ENCODE measurements at regions not wholly inside any gene's neighbourhood (a gene's known extent, or its start where the extent isn't known, plus 50 kb on each side); places are given as distances from the start of the nearest gene placed in this dataset.

DNA sequence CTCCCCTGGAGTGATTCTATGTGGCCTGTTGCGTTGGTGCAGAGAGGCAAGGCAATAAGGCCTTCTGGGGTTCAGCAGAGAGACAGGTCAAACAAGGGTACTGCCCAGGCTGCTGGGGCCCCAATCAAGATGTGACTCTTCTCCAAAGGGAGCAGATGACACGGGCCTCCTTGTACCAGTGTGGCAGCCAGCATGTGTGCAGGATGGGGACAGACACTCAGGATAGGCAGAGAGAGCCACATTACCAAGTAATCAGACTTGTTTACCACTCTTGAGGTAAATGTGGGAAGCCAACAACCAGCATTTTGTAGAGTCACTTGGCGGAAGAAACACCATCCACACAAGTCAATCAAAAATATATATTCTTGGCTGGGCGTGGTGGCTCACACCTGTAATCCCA, 95.3 kb upstream of the DLG1 start:
- Histone ChIP-seq H3K9ac (ENCODE audit: low read depth in 1 of 2, low read length in 2 of 2) (no peak overlapping the region), H3K9me3 (ENCODE audit: control insufficient read depth in 4 of 4, low read length in 3 of 4) (no peaks in the 10 kb centered on the region), H3K27me3 (ENCODE audit: control insufficient read depth in 4 of 4, insufficient read depth in 4 of 4, low read length in 3 of 4) (no peaks in the 10 kb centered on the region), H3K4me1 (ENCODE audit: control insufficient read depth in 4 of 4, insufficient read depth in 4 of 4, low read length in 3 of 4) (no peaks in the 10 kb centered on the region), H3K36me3 (ENCODE audit: control insufficient read depth in 4 of 4, insufficient read depth in 3 of 4, low read depth in 1 of 4, low read length in 3 of 4) (no peaks in the 10 kb centered on the region), H3K27ac (ENCODE audit: low read depth in 1 of 2, low read length in 2 of 2) (no peak overlapping the region), H3K4me3 (ENCODE audit: low read depth in 1 of 3, low read length in 3 of 3) (no peak overlapping the region)
- 90% methylated on average over 4 of the region's 4 CpGs for WGBS
- no peak for DNase-seq (ENCODE audit: low spot score)
- TF ChIP-seq JUND (IDR thresholded peaks at IDR 0.05) = no peak

DNA sequence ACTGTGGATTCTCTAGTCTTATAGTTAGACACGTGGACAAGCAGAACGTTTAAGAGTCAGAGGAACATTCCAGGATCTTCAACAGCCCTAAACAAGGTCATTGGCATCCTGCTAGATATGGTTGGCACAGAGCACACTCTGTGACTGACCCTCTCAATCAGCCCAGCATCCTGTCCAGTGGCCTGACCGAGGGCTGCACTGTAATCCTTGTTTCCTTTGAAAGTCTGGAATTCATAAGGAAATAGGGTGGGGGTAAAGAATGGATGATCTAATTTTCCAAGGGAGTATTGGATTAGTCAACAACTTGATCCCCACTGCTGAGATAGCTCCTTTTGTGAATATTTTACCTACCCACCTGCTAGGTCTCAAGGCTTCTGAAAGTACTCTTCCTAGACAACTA, 94.5 kb upstream of the DLG1 start:
- Histone ChIP-seq H3K27ac (ENCODE audit: low read depth in 1 of 2, low read length in 2 of 2) (no peak overlapping the region), H3K4me1 (ENCODE audit: control insufficient read depth in 4 of 4, insufficient read depth in 4 of 4, low read length in 3 of 4) (no peaks in the 10 kb centered on the region), H3K9ac (ENCODE audit: low read depth in 1 of 2, low read length in 2 of 2) (no peak overlapping the region), H3K4me3 (ENCODE audit: low read depth in 1 of 3, low read length in 3 of 3) (no peak overlapping the region), H3K9me3 (ENCODE audit: control insufficient read depth in 4 of 4, low read length in 3 of 4) (no peaks in the 10 kb centered on the region), H3K36me3 (ENCODE audit: control insufficient read depth in 4 of 4, insufficient read depth in 3 of 4, low read depth in 1 of 4, low read length in 3 of 4) (no peaks in the 10 kb centered on the region), H3K27me3 (ENCODE audit: control insufficient read depth in 4 of 4, insufficient read depth in 4 of 4, low read length in 3 of 4) (no peaks in the 10 kb centered on the region)
- DNase-seq (ENCODE audit: low spot score) = no peak
- TF ChIP-seq SP1 (IDR thresholded peaks at IDR 0.05) (peak; percentile 23), RXRA (IDR thresholded peaks at IDR 0.05) (peak in 1 of 2 donors; percentile 19), FOXA1 (IDR thresholded peaks at IDR 0.05) (no peak), EGR1 (IDR thresholded peaks at IDR 0.05; ENCODE audit: low read depth in 2 of 2) (no peak), NR2F2 (IDR thresholded peaks at IDR 0.05) (peak; percentile 43)
- TF ChIP-seq, protein P1, sequence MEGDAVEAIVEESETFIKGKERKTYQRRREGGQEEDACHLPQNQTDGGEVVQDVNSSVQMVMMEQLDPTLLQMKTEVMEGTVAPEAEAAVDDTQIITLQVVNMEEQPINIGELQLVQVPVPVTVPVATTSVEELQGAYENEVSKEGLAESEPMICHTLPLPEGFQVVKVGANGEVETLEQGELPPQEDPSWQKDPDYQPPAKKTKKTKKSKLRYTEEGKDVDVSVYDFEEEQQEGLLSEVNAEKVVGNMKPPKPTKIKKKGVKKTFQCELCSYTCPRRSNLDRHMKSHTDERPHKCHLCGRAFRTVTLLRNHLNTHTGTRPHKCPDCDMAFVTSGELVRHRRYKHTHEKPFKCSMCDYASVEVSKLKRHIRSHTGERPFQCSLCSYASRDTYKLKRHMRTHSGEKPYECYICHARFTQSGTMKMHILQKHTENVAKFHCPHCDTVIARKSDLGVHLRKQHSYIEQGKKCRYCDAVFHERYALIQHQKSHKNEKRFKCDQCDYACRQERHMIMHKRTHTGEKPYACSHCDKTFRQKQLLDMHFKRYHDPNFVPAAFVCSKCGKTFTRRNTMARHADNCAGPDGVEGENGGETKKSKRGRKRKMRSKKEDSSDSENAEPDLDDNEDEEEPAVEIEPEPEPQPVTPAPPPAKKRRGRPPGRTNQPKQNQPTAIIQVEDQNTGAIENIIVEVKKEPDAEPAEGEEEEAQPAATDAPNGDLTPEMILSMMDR (IDR thresholded peaks at IDR 0.05; ENCODE audit: low read depth, low read length, missing input control) = no peak
- 63% methylated on average over 3 of the region's 3 CpGs for WGBS

DNA sequence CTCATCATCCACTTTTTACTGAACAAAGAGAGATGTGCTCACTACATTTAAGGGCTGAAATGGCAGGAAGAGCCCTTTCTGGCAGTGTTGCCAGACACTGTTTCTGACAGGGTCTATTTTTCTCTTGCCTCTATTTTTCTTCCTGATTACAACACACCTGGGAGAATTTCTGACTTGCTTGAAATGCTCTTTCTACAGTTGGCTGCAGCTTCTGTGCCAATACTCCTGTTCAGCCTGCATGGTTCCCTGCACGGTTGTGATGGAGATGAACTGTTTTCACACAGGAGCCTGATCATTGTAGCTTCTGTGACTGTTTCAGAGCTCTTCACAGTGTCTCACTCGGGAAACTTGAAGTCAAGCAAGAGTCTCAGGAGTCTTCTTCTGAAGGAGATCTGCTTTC, 83.0 kb upstream of the DLG1 start:
- no peak for DNase-seq (ENCODE audit: low spot score)
- H3K4me1 ChIP-seq (ENCODE audit: control insufficient read depth in 4 of 4, insufficient read depth in 4 of 4, low read length in 3 of 4) = peaks cover 2 to 9% (median 7%) of the 10 kb centered on the region in 4 donors
- no peak overlapping the region for H3K27ac ChIP-seq (ENCODE audit: low read depth in 1 of 2, low read length in 2 of 2)
- WGBS = 86% methylated on average over 2 of the region's 2 CpGs
- no peak overlapping the region for H3K9ac ChIP-seq (ENCODE audit: low read depth in 1 of 2, low read length in 2 of 2)
- H3K27me3 ChIP-seq (ENCODE audit: control insufficient read depth in 4 of 4, insufficient read depth in 4 of 4, low read length in 3 of 4) = no peaks in the 10 kb centered on the region
- no peaks in the 10 kb centered on the region for H3K9me3 ChIP-seq (ENCODE audit: control insufficient read depth in 4 of 4, low read length in 3 of 4)
- H3K4me3 ChIP-seq (ENCODE audit: low read depth in 1 of 3, low read length in 3 of 3) = no peak overlapping the region
- no peaks in the 10 kb centered on the region for H3K36me3 ChIP-seq (ENCODE audit: control insufficient read depth in 4 of 4, insufficient read depth in 3 of 4, low read depth in 1 of 4, low read length in 3 of 4)
- TF ChIP-seq, protein P2, sequence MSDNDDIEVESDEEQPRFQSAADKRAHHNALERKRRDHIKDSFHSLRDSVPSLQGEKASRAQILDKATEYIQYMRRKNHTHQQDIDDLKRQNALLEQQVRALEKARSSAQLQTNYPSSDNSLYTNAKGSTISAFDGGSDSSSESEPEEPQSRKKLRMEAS (IDR thresholded peaks at IDR 0.05) = no peak
- TF ChIP-seq RAD21 (IDR thresholded peaks at IDR 0.05) (no peak), GABPA (IDR thresholded peaks at IDR 0.05 in 1 of 2, conservative IDR thresholded peaks at IDR 0.05 in 1 of 2) (no peak), SP1 (IDR thresholded peaks at IDR 0.05) (no peak), FOXA1 (IDR thresholded peaks at IDR 0.05) (no peak), HNF4G (IDR thresholded peaks at IDR 0.05) (no peak), FOXA2 (IDR thresholded peaks at IDR 0.05) (no peak), EGR1 (IDR thresholded peaks at IDR 0.05; ENCODE audit: low read depth in 2 of 2) (no peak), NR2F2 (IDR thresholded peaks at IDR 0.05) (no peak)
- TF ChIP-seq, protein P3, sequence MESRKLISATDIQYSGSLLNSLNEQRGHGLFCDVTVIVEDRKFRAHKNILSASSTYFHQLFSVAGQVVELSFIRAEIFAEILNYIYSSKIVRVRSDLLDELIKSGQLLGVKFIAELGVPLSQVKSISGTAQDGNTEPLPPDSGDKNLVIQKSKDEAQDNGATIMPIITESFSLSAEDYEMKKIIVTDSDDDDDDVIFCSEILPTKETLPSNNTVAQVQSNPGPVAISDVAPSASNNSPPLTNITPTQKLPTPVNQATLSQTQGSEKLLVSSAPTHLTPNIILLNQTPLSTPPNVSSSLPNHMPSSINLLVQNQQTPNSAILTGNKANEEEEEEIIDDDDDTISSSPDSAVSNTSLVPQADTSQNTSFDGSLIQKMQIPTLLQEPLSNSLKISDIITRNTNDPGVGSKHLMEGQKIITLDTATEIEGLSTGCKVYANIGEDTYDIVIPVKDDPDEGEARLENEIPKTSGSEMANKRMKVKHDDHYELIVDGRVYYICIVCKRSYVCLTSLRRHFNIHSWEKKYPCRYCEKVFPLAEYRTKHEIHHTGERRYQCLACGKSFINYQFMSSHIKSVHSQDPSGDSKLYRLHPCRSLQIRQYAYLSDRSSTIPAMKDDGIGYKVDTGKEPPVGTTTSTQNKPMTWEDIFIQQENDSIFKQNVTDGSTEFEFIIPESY (IDR thresholded peaks at IDR 0.05) = no peak
- TF ChIP-seq, protein P4, sequence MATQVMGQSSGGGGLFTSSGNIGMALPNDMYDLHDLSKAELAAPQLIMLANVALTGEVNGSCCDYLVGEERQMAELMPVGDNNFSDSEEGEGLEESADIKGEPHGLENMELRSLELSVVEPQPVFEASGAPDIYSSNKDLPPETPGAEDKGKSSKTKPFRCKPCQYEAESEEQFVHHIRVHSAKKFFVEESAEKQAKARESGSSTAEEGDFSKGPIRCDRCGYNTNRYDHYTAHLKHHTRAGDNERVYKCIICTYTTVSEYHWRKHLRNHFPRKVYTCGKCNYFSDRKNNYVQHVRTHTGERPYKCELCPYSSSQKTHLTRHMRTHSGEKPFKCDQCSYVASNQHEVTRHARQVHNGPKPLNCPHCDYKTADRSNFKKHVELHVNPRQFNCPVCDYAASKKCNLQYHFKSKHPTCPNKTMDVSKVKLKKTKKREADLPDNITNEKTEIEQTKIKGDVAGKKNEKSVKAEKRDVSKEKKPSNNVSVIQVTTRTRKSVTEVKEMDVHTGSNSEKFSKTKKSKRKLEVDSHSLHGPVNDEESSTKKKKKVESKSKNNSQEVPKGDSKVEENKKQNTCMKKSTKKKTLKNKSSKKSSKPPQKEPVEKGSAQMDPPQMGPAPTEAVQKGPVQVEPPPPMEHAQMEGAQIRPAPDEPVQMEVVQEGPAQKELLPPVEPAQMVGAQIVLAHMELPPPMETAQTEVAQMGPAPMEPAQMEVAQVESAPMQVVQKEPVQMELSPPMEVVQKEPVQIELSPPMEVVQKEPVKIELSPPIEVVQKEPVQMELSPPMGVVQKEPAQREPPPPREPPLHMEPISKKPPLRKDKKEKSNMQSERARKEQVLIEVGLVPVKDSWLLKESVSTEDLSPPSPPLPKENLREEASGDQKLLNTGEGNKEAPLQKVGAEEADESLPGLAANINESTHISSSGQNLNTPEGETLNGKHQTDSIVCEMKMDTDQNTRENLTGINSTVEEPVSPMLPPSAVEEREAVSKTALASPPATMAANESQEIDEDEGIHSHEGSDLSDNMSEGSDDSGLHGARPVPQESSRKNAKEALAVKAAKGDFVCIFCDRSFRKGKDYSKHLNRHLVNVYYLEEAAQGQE (IDR thresholded peaks at IDR 0.05) = no peak
- TF ChIP-seq, protein P5, sequence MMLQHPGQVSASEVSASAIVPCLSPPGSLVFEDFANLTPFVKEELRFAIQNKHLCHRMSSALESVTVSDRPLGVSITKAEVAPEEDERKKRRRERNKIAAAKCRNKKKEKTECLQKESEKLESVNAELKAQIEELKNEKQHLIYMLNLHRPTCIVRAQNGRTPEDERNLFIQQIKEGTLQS (IDR thresholded peaks at IDR 0.05) = no peak

Data from liver (tissue), 8 donors.